Thyroid gland (tissue), 4 donors: ENCODE measurements at regions not wholly inside any gene's neighbourhood (a gene's known extent, or its start where the extent isn't known, plus 50 kb on each side); places are given as distances from the start of the nearest gene placed in this dataset.

Experiments
- CTCF ChIP-seq, 6 experiments: fragments of 200-600 bp in 3 of 6; fragments of 450-650 bp in 3 of 6; sonication (generic) in 3 of 6; IDR thresholded peaks; one replicate each; pipeline ENCODE4 v1.5.1; 2016 to 2019; ENCODE audit warnings: antibody characterized with exemption in 6 of 6, mild to moderate bottlenecking in 2 of 6, inconsistent platforms in 1 of 6, moderate library complexity in 1 of 6
- POLR2A ChIP-seq, 2 donors: fragments of 450-650 bp; IDR thresholded peaks; one replicate each; pipeline ENCODE4 v1.6.1; 2017; ENCODE audit warnings: antibody characterized with exemption in 2 of 2, mild to moderate bottlenecking in 2 of 2, moderate library complexity in 1 of 2

- TF ChIP-seq CTCF (IDR thresholded peaks at IDR 0.05) (no peak), POLR2A (IDR thresholded peaks at IDR 0.05) (no peak)
Observed at GRCh38 chr1:58238846-58239245, 307.7 kb downstream of the OMA1 start.
